CD14-positive monocyte (primary cell): ENCODE measurements at regions not wholly inside any gene's neighbourhood (a gene's known extent, or its start where the extent isn't known, plus 50 kb on each side); places are given as distances from the start of the nearest gene placed in this dataset.

Experiments used
- DNase-seq, 3 donors: peaks; one replicate each; pipeline ENCODE4 v3.0.0-alpha.2; 2011 to 2022
- H2AFZ ChIP-seq: 2 replicates; pipeline ENCODE4 v1.6.0; 2012; ENCODE audit warnings: mild to moderate bottlenecking, low read depth, low read length, inconsistent platforms; ENCODE audit not compliant: insufficient read depth, poor library complexity, severe bottlenecking
- H3K27ac ChIP-seq, 2 donors: 1 replicate in 1 of 2; 2 replicates in 1 of 2; pipeline ENCODE4 v1.5.1; 2012 to 2013; ENCODE audit warnings: low read length in 2 of 2, control low read depth in 1 of 2, inconsistent platforms in 1 of 2, low read depth in 1 of 2, mild to moderate bottlenecking in 1 of 2
- H3K27me3 ChIP-seq, 2 donors: one replicate each; pipeline versions ENCODE4 v1.6.0 to v1.6.1; 2011 to 2013; ENCODE audit warnings: low read length in 2 of 2; ENCODE audit not compliant: control insufficient read depth in 2 of 2, insufficient read depth in 2 of 2
- H3K36me3 ChIP-seq, 2 donors: replicated peaks in 1 of 2; 1 replicate in 1 of 2; 2 replicates in 1 of 2; pipeline versions ENCODE4 v1.5.1 to v1.6.1; 2012 to 2013; ENCODE audit warnings: low read length in 2 of 2, control low read depth in 1 of 2, inconsistent platforms in 1 of 2, mild to moderate bottlenecking in 1 of 2; ENCODE audit not compliant: insufficient read depth in 2 of 2, control insufficient read depth in 1 of 2
- H3K4me1 ChIP-seq, 2 donors: 1 replicate in 1 of 2; 2 replicates in 1 of 2; pipeline versions ENCODE4 v1.5.1 to v1.6.1; 2012 to 2013; ENCODE audit warnings: low read length in 2 of 2, control low read depth in 1 of 2, inconsistent platforms in 1 of 2, mild to moderate bottlenecking in 1 of 2, moderate library complexity in 1 of 2; ENCODE audit not compliant: insufficient read depth in 2 of 2, control insufficient read depth in 1 of 2
- H3K4me2 ChIP-seq: replicated peaks from 2 replicates; pipeline ENCODE3; 2012; ENCODE audit warnings: low read length, moderate library complexity, mild to moderate bottlenecking; ENCODE audit not compliant: poor library complexity, severe bottlenecking; ENCODE audit errors: extremely low read depth
- H3K4me3 ChIP-seq, 3 experiments: fragments of 200-600 bp in 1 of 3; sonication (generic) in 1 of 3; replicated peaks in 1 of 3; 1 replicate in 2 of 3; 2 replicates in 1 of 3; pipeline ENCODE4 v1.5.1; 2011 to 2013; ENCODE audit warnings: low read length in 3 of 3, mild to moderate bottlenecking in 3 of 3, control low read depth in 2 of 3, low read depth in 2 of 3, inconsistent platforms in 1 of 3, moderate library complexity in 1 of 3
- H3K79me2 ChIP-seq: 2 replicates; pipeline ENCODE4 v1.6.0; 2012; ENCODE audit warnings: mild to moderate bottlenecking, control low read depth, inconsistent platforms, low read length, moderate library complexity; ENCODE audit not compliant: insufficient read depth
- H3K9ac ChIP-seq: 2 replicates; pipeline ENCODE4 v1.6.0; 2017; ENCODE audit warnings: low read length, mild to moderate bottlenecking; ENCODE audit not compliant: insufficient read depth, poor library complexity, severe bottlenecking
- H3K9me3 ChIP-seq, 2 donors: replicated peaks in 1 of 2; 1 replicate in 1 of 2; 2 replicates in 1 of 2; pipeline versions ENCODE4 v1.5.1 to v1.6.1; 2012 to 2013; ENCODE audit warnings: low read length in 2 of 2, control low read depth in 1 of 2; ENCODE audit not compliant: control insufficient read depth in 1 of 2, insufficient read depth in 1 of 2
- H4K20me1 ChIP-seq: 2 replicates; pipeline ENCODE4 v1.6.0; 2012; ENCODE audit warnings: mild to moderate bottlenecking, low read length, control low read depth, moderate library complexity; ENCODE audit not compliant: insufficient read depth
- H3K27ac Mint-ChIP-seq, 7 donors: one replicate each; pipeline ENCODE4 v1.8.0; 2020; ENCODE audit warnings: mild to moderate bottlenecking in 7 of 7, mixed read lengths in 7 of 7, moderate library complexity in 6 of 7, inconsistent platforms in 2 of 7
- H3K27me3 Mint-ChIP-seq, 3 donors: one replicate each; pipeline ENCODE4 v1.8.0; 2021 to 2022; ENCODE audit warnings: low read depth in 3 of 3, mild to moderate bottlenecking in 3 of 3, mixed read lengths in 3 of 3, moderate library complexity in 3 of 3, inconsistent platforms in 1 of 3
- H3K36me3 Mint-ChIP-seq, 2 donors: one replicate each; pipeline ENCODE4 v1.8.0; 2020; ENCODE audit warnings: mixed read lengths in 2 of 2, inconsistent platforms in 1 of 2, mild to moderate bottlenecking in 1 of 2
- H3K4me1 Mint-ChIP-seq: one replicate; pipeline ENCODE4 v1.8.0; 2020; ENCODE audit warnings: mild to moderate bottlenecking, mixed read lengths
- H3K4me3 Mint-ChIP-seq, 2 donors: one replicate each; pipeline ENCODE4 v1.8.0; 2020; ENCODE audit warnings: mild to moderate bottlenecking in 2 of 2, mixed read lengths in 2 of 2, moderate library complexity in 1 of 2
- H3K9me3 Mint-ChIP-seq, 7 donors: one replicate each; pipeline ENCODE4 v1.8.0; 2020 to 2022; ENCODE audit warnings: mixed read lengths in 7 of 7, mild to moderate bottlenecking in 6 of 7, moderate library complexity in 6 of 7, inconsistent platforms in 2 of 7
- CTCF ChIP-seq: fragments of 200-600 bp; IDR thresholded peaks from one replicate; pipeline ENCODE4 v1.8.0; 2022; ENCODE audit warnings: antibody characterized with exemption, mild to moderate bottlenecking
- WGBS: methylation state at CpG from one replicate; pipeline ENCODE4 v1.1.5; 2013; ENCODE audit warnings: missing lambda C conversion rate; ENCODE audit not compliant: insufficient coverage; 5-methylcytosine and 5-hydroxymethylcytosine counted together
- intact Hi-C, 2 donors: fragments of 100-400 bp; cut with micrococcal nuclease; formaldehyde crosslinking; loops; one replicate each; pipeline versions ENCODE4 v1.15.0 to v1.15.1; 2023

- intact Hi-C loops: no loop called here
- Mint-ChIP-seq H3K36me3 (no peaks in the 10 kb centered on the region), H3K4me1 (no peaks in the 10 kb centered on the region), H3K9me3 (peaks cover 0 to 1% (median 0%) of the 10 kb centered on the region in 7 donors), H3K27ac (no peak overlapping the region), H3K27me3 (peaks cover 0 to 4% (median 0%) of the 10 kb centered on the region in 3 donors), H3K4me3 (no peak overlapping the region)
- H3K4me3 ChIP-seq: no peak overlapping the region
- no peak for DNase-seq
- H3K4me1 ChIP-seq: no peaks in the 10 kb centered on the region
- H3K9ac ChIP-seq: no peak overlapping the region
- no peaks in the 10 kb centered on the region for H3K36me3 ChIP-seq
- H3K27ac ChIP-seq: no peak overlapping the region
- H2AFZ ChIP-seq: no peak overlapping the region
- no peaks in the 10 kb centered on the region for H3K27me3 ChIP-seq
- no peaks in the 10 kb centered on the region for H3K79me2 ChIP-seq
- no peak overlapping the region for H3K4me2 ChIP-seq
- H3K9me3 ChIP-seq: peaks cover 0 to 3% of the 10 kb centered on the region in 2 donors
- no peaks in the 10 kb centered on the region for H4K20me1 ChIP-seq
- no peak for TF ChIP-seq CTCF
- WGBS: no CpG with 5 or more reads among the region's 4 CpGs
Observed at GRCh38 chr2:82055846-82056245, 1751.3 kb upstream of the LRRTM1 start.

DNA sequence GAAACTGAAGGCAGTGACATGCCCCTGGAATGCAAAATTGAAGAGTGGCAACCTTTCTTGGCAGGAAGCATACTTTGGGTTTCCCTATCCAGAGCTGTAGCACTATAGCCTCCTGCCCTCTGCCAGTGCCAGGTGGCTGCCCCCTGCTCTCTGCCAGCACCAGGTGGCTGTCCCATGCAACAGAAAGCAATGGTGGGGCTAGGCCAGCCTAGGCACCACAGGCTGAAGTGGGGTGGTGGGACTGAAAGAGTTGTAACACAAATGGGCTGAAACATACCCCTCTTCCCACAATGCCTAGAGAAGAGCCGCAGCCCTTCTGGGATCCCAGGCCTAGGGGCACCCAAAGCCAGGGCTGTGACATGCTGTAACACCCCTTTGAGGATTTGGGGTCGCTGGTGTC, 1739.3 kb upstream of the LRRTM1 start:
- Histone ChIP-seq H3K27ac (no peak overlapping the region), H4K20me1 (no peaks in the 10 kb centered on the region), H3K4me1 (no peaks in the 10 kb centered on the region), H2AFZ (no peak overlapping the region), H3K9ac (no peak overlapping the region), H3K27me3 (no peaks in the 10 kb centered on the region), H3K9me3 (peaks cover 25 to 27% of the 10 kb centered on the region in 2 donors), H3K4me3 (no peak overlapping the region), H3K36me3 (no peaks in the 10 kb centered on the region), H3K4me2 (no peak overlapping the region), H3K79me2 (no peaks in the 10 kb centered on the region)
- Mint-ChIP-seq H3K4me1 (no peaks in the 10 kb centered on the region), H3K9me3 (peaks cover 4 to 17% (median 10%) of the 10 kb centered on the region in 7 donors), H3K27me3 (peaks cover 0 to 3% (median 0%) of the 10 kb centered on the region in 3 donors), H3K36me3 (no peaks in the 10 kb centered on the region), H3K4me3 (no peak overlapping the region), H3K27ac (no peak overlapping the region)
- intact Hi-C loops: no loop called here
- no peak for DNase-seq
- TF ChIP-seq CTCF: no peak
- 100% methylated on average over 1 of the region's 2 CpGs for WGBS
